Endothelial cell of umbilical vein (primary cell): ENCODE measurements at regions not wholly inside any gene's neighbourhood (a gene's known extent, or its start where the extent isn't known, plus 50 kb on each side); places are given as distances from the start of the nearest gene placed in this dataset.

Experiments
- BruUV-seq: library from RNA; stranded (reverse); fragments of 400-500 nt; replicated peaks from 2 replicates; lab custom pipeline; 2021; lab: Mats Ljungman, UMichigan
- CTCF ChIA-PET: fragments of 300-600, 350-600 bp; sonication (Branson Sonifier 250); formaldehyde crosslinking; loops from one replicate; lab custom pipeline; 2021; ENCODE audit warnings: antibody characterized with exemption, inconsistent platforms; lab: Charles Lee
- POLR2A ChIA-PET: fragments of 300-600, 350-600 bp; sonication (Branson Sonifier 250); formaldehyde crosslinking; loops from one replicate; lab custom pipeline; 2021; ENCODE audit warnings: antibody characterized with exemption, inconsistent platforms; lab: Charles Lee
- DNase-seq: peaks from one replicate; pipeline ENCODE4 v3.0.0-alpha.2; 2011; ENCODE audit warnings: low read depth, low spot score
- FAIRE-seq: peaks from 2 replicates; lab custom pipeline; 2011; peaks lifted over from hg19 to GRCh38; lab: Jason Lieb, UNC
- H2AFZ ChIP-seq: 2 replicates; pipeline ENCODE4 v1.6.0; 2012; ENCODE audit warnings: low read depth, low read length, control low read depth, inconsistent platforms
- H3K27ac ChIP-seq: 2 replicates; pipeline ENCODE4 v1.5.1; 2011; ENCODE audit warnings: low read depth, mild to moderate bottlenecking, control low read depth, low read length, moderate library complexity; ENCODE audit not compliant: insufficient read depth
- H3K27me3 ChIP-seq, 2 experiments: 2 replicates each; pipeline versions ENCODE4 v1.6.0 to v1.6.1; 2011; ENCODE audit warnings: low read length in 2 of 2, mixed read lengths in 1 of 2; ENCODE audit not compliant: control insufficient read depth in 2 of 2, insufficient read depth in 2 of 2
- H3K36me3 ChIP-seq, 2 experiments: 2 replicates in 1 of 2; 3 replicates in 1 of 2; pipeline ENCODE4 v1.5.1; 2011; ENCODE audit warnings: low read length in 2 of 2, mild to moderate bottlenecking in 1 of 2, moderate library complexity in 1 of 2; ENCODE audit not compliant: control insufficient read depth in 2 of 2, insufficient read depth in 2 of 2; ENCODE audit errors: extremely low read depth in 1 of 2
- H3K4me1 ChIP-seq: 3 replicates; pipeline ENCODE4 v1.5.1; 2011; ENCODE audit warnings: mild to moderate bottlenecking, low read length; ENCODE audit not compliant: control insufficient read depth, insufficient read depth; ENCODE audit errors: extremely low read depth
- H3K4me2 ChIP-seq: 2 replicates; pipeline ENCODE4 v1.6.1; 2011; ENCODE audit warnings: low read length, control low read depth, mixed read lengths; ENCODE audit not compliant: insufficient read depth
- H3K4me3 ChIP-seq, 3 experiments: fragments of 200-600 bp in 1 of 3; sonication (generic), shearing (Covaris generic) in 1 of 3; replicated peaks in 1 of 3; 2 replicates each; pipeline ENCODE4 v1.5.1; 2011 to 2016; ENCODE audit warnings: control low read depth in 3 of 3, low read length in 3 of 3, mild to moderate bottlenecking in 2 of 3, inconsistent platforms in 1 of 3, low read depth in 1 of 3, moderate library complexity in 1 of 3; ENCODE audit not compliant: insufficient read depth in 1 of 3
- H3K79me2 ChIP-seq: 2 replicates; pipeline ENCODE4 v1.6.0; 2012; ENCODE audit warnings: low read length, inconsistent platforms; ENCODE audit not compliant: control insufficient read depth, insufficient read depth
- H3K9ac ChIP-seq: replicated peaks from 2 replicates; pipeline ENCODE3; 2011; ENCODE audit warnings: low read length, control low read depth; ENCODE audit not compliant: insufficient read depth; ENCODE audit errors: extremely low read depth
- H3K9me1 ChIP-seq: replicated peaks from 3 replicates; pipeline ENCODE4 v1.6.0; 2011; ENCODE audit warnings: mild to moderate bottlenecking, low read length; ENCODE audit not compliant: control insufficient read depth, insufficient read depth; ENCODE audit errors: extremely low read depth
- H3K9me3 ChIP-seq: replicated peaks from 2 replicates; pipeline ENCODE4 v1.5.1; 2012; ENCODE audit warnings: low read length, inconsistent platforms; ENCODE audit not compliant: control insufficient read depth, insufficient read depth
- H4K20me1 ChIP-seq: replicated peaks from 2 replicates; pipeline ENCODE3; 2011; ENCODE audit warnings: mild to moderate bottlenecking, low read length; ENCODE audit not compliant: control insufficient read depth, insufficient read depth; ENCODE audit errors: extremely low read depth
- CTCF ChIP-seq, 2 donors: IDR thresholded peaks; 1 replicate in 1 of 2; 2 replicates in 1 of 2; pipeline ENCODE4 v1.5.1; 2011; ENCODE audit warnings: low read length in 2 of 2, mild to moderate bottlenecking in 2 of 2, moderate library complexity in 2 of 2, control low read depth in 1 of 2, inconsistent platforms in 1 of 2, low read depth in 1 of 2; ENCODE audit not compliant: insufficient read depth in 1 of 2; ENCODE audit errors: extremely low read depth in 1 of 2
- EZH2 ChIP-seq: IDR thresholded peaks from 2 replicates; pipeline ENCODE4 v1.6.1; 2012; ENCODE audit warnings: borderline replicate concordance, low read depth, mild to moderate bottlenecking, moderate library complexity, low read length, inconsistent platforms; ENCODE audit not compliant: severe bottlenecking
- FOS ChIP-seq: IDR thresholded peaks from 2 replicates; pipeline ENCODE4 v1.6.1; 2011; ENCODE audit warnings: mild to moderate bottlenecking, low read length, moderate library complexity, borderline replicate concordance; ENCODE audit not compliant: insufficient read depth
- GATA2 ChIP-seq: IDR thresholded peaks from 2 replicates; pipeline ENCODE4 v1.7.0; 2011; ENCODE audit warnings: low read depth, mild to moderate bottlenecking, moderate library complexity, mixed read lengths, low read length; ENCODE audit not compliant: insufficient read length, insufficient read depth
- JUN ChIP-seq: IDR thresholded peaks from 2 replicates; pipeline ENCODE4 v1.6.1; 2011; ENCODE audit warnings: borderline replicate concordance, low read depth; ENCODE audit not compliant: insufficient read length, insufficient read depth
- MAX ChIP-seq: IDR thresholded peaks from 2 replicates; pipeline ENCODE4 v1.6.1; 2011; ENCODE audit not compliant: insufficient read depth, insufficient read length
- MYC ChIP-seq: IDR thresholded peaks from one replicate; pipeline ENCODE4 v1.6.1; 2011; ENCODE audit warnings: mild to moderate bottlenecking, low read depth, low read length
- POLR2A ChIP-seq: IDR thresholded peaks from 2 replicates; pipeline ENCODE4 v1.6.1; 2012; ENCODE audit warnings: low read depth, mild to moderate bottlenecking, control low read depth, low read length
- POLR2AphosphoS5 ChIP-seq: IDR thresholded peaks from 2 replicates; pipeline ENCODE4 v1.6.1; 2012; ENCODE audit warnings: low read depth, mild to moderate bottlenecking, control low read depth, low read length, moderate library complexity; ENCODE audit not compliant: insufficient read depth
- dilution Hi-C: fragments of 300-500 bp; cut with MboI; formaldehyde crosslinking; loops from one replicate; pipeline ENCODE4 v1.15.0; 2019; ENCODE audit warnings: low sequenced_read_pairs; ENCODE audit not compliant: extremely low pct_ligation_motif_present
- intact Hi-C: fragments of 100-400 bp; cut with micrococcal nuclease; formaldehyde crosslinking; loops from one replicate; pipeline ENCODE4 v1.10.0; 2022

GRCh38 chr6:141851063-141851462 is 281.7 kb upstream of the GJE1 start:
- Histone ChIP-seq H4K20me1 (no peaks in the 10 kb centered on the region), H3K9me3 (no peaks in the 10 kb centered on the region), H3K9ac (no peak overlapping the region), H3K27me3 (peaks cover 0 to 2% of the 10 kb centered on the region in 2 experiments), H2AFZ (no peak overlapping the region), H3K4me1 (no peaks in the 10 kb centered on the region), H3K9me1 (no peaks in the 10 kb centered on the region), H3K79me2 (no peaks in the 10 kb centered on the region), H3K4me3 (no peak overlapping the region), H3K4me2 (no peak overlapping the region), H3K27ac (no peak overlapping the region), H3K36me3 (no peaks in the 10 kb centered on the region)
- POLR2A ChIA-PET, result no interaction called here
- CTCF ChIA-PET, result interaction anchor here (0.9 to 1.7 kb wide), 3 partner anchors 10 to 176 kb away, joined by 3 to 4 read pairs (median 3); no protein-coding TSS in a partner anchor
- FAIRE-seq (no peak), DNase-seq (no peak)
- TF ChIP-seq GATA2 (no peak), MYC (no peak), FOS (no peak), MAX (no peak)
- no TSS peak for BruUV-seq
- dilution Hi-C loops (no loop called here), intact Hi-C loops (no loop called here)

GRCh38 chr6:141848029-141848890 is 284.5 kb upstream of the GJE1 start:
- POLR2A ChIA-PET, result no interaction called here

More at GRCh38 chr6:141848029-141848890, 284.5 kb upstream of the GJE1 start:
- no peaks in the 10 kb centered on the region for H3K9me1 ChIP-seq
- no peak overlapping the region for H3K9ac ChIP-seq
- no TSS peak for BruUV-seq
- peaks cover 0 to 2% of the 10 kb centered on the region in 2 experiments for H3K27me3 ChIP-seq
- no peaks in the 10 kb centered on the region for H3K4me1 ChIP-seq
- TF ChIP-seq POLR2A, result no peak
- TF ChIP-seq POLR2AphosphoS5, result no peak
- no peak for TF ChIP-seq CTCF (IDR thresholded peaks at IDR 0.05; ENCODE audit: extremely low read depth in 1 of 2, insufficient read depth in 1 of 2, low read depth in 1 of 2, low read length in 2 of 2)
- TF ChIP-seq MYC, result no peak
- no peak for TF ChIP-seq MAX
- no peak for TF ChIP-seq FOS
- no peak for TF ChIP-seq GATA2
- no peak for TF ChIP-seq EZH2
- no peak for TF ChIP-seq JUN
- no peak for DNase-seq
- H3K79me2 ChIP-seq, result no peaks in the 10 kb centered on the region
- intact Hi-C loops (no loop called here), dilution Hi-C loops (no loop called here)
- no peaks in the 10 kb centered on the region for H3K9me3 ChIP-seq
- no peak overlapping the region for H2AFZ ChIP-seq
- no peak overlapping the region for H3K4me3 ChIP-seq
- no peak overlapping the region for H3K4me2 ChIP-seq
- H4K20me1 ChIP-seq, result no peaks in the 10 kb centered on the region
- no peak for FAIRE-seq
- H3K27ac ChIP-seq, result no peak overlapping the region
- CTCF ChIA-PET, result interaction anchor here (1.6 kb wide), 1 partner anchor 9 kb away, joined by 4 read pairs; no protein-coding TSS in a partner anchor
- no peaks in the 10 kb centered on the region for H3K36me3 ChIP-seq
